Left colon (tissue), 2 donors: ENCODE measurements at regions not wholly inside any gene's neighbourhood (a gene's known extent, or its start where the extent isn't known, plus 50 kb on each side); places are given as distances from the start of the nearest gene placed in this dataset.

Experiments
- ATAC-seq: fragments of 200-7000 bp; cut with Tn5 transposase; one replicate; pipeline ENCODE4 v1.9.1; 2020; ENCODE audit warnings: mild to moderate bottlenecking, moderate library complexity
- DNase-seq, 2 donors: peaks; one replicate each; pipeline ENCODE4 v3.0.0-alpha.2; 2020
- intact Hi-C, 2 donors: fragments of 100-400 bp; cut with DNase I in 1 of 2; cut with micrococcal nuclease in 1 of 2; formaldehyde crosslinking; loops; one replicate each; pipeline versions ENCODE4 v1.11.2 to v1.14.0; 2022; cut with DNase I, micrococcal nuclease
- donor health status: DM: no; HTN: no; CAD: no.
- donor health status: DM: yes; HTN: yes; CAD: no.

DNA sequence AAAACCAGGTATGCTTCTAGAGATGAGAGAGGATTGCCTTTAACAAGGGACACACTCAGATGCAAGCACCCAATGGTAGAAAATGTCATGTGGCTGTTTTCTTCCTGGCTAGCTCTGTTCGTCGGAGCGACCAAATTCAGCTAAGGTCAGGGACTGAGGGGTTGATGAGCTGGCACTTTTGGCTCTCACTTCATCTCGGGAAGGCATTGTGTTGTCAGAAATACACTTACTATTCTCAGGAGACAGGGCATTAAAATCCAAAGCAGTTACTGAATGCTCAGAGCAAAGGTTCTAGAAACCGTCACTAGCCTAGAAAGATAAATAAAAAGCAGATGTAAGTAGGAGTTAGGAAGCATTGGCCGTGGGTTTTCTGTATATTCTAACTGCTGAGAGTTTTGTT lies 275.7 kb upstream of the SSTR1 start:
- intact Hi-C loops, result no loop called here
- no peak for ATAC-seq

DNA sequence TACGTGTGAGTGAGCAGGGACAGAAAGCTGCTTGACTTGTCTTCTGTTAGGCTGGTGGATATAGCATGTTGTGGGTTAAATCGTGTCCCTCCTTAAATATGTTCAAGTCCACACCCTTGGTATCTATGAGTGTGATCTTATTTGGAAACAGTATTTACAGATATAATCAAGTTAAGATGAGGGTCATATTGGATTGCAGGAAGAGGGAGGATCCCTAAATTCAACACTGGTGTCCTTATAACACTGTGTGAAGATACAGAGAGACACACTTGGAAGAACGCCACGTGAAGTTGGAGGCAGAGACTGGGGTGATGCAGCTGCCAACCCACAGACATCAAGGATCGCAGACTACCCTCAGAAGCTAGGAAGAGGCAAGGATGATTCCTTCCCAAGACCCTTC lies 275.2 kb upstream of the SSTR1 start:
- intact Hi-C loops, result no loop called here
- DNase-seq (no peak), ATAC-seq (no peak)

More for the DNA sequence above, 275.7 kb upstream of the SSTR1 start:
- DNase-seq, result no peak

DNA sequence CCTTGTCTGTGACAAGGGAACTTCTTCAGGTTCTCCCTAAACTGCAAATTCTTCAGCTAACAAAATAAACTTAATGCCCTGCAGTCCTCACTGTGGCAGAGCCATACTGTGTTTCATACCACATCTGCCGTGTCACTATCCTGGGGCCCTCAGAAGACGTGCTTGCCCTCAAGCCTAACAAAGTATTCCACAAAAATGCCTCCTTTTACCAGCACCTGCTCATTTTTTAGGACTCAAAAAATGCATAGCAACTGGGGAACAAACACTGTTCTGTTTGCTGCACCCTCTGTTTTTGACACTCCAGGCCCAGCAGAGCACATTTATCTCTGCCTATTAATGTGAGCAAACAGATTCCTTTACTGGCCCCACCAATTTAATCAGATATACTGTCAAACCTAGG lies 270.7 kb upstream of the SSTR1 start:
- intact Hi-C loops, result no loop called here
- DNase-seq (no peak), ATAC-seq (no peak)

DNA sequence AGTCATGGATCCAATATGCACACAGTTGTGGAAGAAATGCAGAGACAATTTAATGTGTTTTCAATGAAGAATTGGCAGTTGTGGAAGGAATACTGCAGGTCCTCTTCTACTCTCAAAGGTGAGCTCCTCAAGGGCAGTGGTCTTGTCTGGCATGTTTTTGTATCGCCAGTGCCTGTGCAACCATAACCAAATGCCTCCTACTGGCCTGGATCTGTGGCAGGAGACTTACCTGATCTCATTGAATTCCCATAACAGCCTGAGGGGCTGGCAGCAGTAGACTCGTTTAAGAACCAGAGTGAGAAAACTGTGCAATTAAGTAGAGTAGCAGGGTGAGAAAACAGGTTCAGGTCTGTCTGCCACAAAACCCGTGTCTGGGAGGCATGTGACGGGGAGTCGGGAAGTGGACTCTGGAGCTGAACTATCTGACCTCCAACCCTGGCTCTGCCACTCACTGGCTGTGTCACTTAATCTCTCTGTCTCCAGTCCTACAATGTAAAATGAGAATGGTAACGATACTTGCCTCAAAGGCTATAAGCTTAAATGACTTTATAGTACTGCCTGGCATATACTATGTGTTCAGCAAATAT lies 268.2 kb upstream of the SSTR1 start:
- DNase-seq (no peak), ATAC-seq (no peak)
- intact Hi-C loops, result no loop called here

DNA sequence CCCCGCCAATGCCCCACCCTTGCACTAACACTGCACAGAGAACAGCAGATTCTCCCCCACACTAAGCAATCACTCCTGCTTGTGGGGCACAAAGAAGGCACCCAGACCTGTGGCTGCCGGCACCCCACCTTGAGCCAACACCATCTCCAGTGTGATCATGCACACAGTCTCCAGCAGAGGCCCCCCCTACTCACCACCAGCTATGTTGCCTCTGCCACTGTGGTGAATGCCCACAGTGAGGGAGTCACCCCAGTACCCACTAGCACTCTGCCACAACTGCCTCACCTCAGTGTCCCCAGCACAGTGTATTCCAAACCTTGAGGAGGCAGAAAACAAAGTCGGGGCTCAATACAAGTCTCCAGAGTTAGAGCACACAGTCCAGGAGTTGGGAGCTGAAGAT lies 261.7 kb upstream of the SSTR1 start:
- intact Hi-C loops, result no loop called here
- ATAC-seq (no peak), DNase-seq (no peak)

DNA sequence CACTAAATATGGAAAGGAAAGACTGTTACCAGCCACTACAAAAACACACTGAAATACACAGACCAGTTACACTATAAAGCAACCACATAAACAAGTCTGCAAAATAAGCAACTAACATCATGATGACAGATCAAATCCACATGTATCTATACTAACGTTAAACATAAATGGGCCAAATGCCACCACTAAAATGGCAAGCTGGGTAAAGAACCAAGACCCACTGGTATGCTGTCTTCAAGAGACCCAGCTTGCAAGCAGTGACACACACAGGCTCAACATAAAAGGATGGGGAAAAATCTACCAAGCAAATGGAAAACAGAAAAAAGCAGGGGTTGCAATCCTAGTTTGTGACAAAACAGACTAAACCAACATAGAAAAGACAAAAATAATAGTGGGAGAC lies 260.9 kb upstream of the SSTR1 start:
- intact Hi-C loops, result no loop called here
- DNase-seq (no peak), ATAC-seq (no peak)

DNA sequence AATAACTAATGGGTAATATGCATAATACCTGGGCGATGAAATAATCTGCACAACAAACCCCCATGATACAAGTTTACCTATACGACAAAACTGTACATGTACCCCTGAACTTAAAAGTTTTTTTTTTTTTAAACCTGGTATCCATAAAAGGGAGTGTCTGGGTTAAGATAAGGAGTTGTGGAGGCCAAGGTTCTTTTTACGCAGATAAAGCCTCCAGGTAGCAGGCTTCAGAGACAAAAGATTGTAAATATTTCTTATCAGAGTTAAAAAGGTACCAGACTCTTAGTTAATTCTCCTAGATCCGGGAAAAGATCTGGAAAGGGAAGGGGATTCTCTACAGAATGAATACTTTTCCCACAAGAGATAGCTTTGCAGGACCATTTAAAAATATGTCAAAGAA lies 259.4 kb upstream of the SSTR1 start:
- intact Hi-C loops, result no loop called here
- DNase-seq (no peak), ATAC-seq (no peak)

DNA sequence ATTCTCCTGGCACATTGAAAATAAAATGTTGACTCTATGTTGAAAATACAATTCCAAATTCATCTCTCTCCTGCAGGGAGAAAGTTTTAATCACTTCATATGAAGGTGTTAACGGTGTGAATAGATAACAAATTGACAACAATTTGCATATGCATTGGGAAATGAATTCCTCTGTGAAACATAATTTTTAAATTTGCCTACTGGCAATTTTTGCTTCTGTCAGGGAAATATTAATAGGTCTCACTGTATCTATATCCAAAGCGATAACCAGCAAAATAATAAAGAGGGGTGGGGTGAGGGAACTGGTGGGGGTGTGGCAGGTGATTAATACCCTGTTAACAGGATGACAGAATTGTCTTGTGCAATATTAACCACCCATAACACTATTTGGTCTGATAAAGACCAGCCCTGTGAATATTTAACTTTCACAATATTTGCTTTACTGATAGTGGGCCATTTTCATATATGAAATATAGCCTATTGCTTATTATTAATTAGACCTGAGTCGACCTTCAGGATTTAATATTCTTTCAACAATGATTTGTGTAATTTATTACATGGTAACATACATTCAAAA lies 239.0 kb upstream of the SSTR1 start:
- intact Hi-C loops, result no loop called here
- DNase-seq (no peak), ATAC-seq (no peak)

DNA sequence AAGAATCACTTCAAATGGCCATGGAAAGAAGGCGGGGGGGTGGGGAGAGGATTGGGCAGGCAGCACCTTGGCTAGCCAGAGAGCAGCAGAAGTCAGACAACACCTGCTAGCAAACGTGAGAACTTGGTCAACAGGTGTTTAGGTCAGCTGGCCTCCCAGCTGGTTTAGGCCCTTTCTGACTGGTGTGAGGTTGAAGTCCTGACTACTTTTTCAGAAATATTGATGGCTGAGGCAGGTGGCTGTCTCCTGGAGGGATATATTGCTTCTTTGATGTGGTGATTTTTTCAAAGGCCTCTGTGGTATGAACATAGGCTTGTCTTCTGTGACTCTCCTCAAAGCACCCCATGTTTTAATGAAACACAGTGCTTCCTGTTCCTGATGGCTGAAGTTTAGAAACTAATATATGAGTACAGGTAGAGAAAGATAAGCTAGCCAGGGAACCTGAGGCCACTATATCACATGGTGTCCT lies 238.2 kb upstream of the SSTR1 start:
- no peak for ATAC-seq
- intact Hi-C loops, result no loop called here
- no peak for DNase-seq

DNA sequence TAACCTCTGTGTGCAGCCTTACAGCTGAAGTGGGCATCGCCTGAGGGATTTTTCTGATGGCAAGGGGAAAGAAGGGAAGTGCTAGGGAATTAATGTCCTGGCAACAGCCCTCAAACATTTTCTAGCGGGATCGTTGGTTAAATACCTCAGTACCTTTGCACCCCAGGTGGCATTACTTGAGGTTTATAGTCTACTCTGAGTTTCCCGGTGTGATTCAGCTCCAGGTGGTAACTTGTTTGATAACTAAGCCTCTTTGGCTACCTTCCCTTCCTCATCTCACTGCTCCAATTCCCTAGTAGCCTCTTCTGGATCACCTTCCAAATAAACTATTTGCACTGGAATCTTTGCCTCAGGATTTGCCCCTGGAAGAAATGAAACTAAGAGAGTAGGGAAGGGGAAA lies 237.0 kb upstream of the SSTR1 start:
- intact Hi-C loops, result no loop called here
- DNase-seq (no peak), ATAC-seq (no peak)

DNA sequence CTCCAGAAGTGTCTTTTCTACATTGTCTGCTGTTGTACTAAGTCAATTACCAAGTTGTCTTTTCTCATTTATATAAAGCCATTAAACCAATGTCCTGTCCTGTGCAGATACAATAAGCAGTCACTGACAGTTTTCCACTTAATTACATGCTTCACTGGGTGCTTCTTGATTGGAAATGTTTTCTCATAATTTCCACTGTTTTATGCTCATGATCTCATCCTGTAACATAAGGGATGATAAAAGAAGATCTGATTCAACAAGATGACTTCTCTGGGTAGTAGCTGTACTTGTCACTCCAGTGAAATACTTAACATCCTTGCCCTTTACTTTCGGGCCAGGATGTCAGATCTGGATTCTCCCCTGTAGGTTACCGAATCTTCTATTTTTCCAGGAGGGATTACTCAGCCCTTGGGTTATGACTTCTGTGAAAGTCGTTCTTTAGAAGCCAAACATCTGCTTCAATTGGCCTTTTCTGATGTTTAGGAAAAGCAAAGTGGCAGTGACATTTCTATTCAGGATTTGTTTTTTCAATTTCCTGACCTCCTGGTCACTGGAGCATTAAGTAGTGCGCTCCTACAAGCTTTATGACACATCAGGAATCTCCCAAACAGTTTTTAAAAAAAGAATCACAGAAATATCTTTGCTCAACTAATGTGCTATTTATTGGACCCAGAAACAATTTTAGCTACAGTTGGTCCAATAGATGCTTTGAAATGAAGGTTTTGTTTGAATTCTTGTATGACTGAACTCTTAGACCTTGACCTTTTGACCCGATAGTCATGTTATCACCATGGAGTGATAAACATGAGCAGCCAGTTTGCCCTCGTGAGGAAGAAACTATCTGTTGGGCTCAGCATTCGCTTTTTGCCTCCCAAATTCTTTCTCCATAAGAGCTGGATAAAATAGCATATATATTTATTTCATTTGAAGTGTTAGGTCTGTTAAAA lies 234.5 kb upstream of the SSTR1 start:
- ATAC-seq (no peak), DNase-seq (no peak)
- intact Hi-C loops, result no loop called here

DNA sequence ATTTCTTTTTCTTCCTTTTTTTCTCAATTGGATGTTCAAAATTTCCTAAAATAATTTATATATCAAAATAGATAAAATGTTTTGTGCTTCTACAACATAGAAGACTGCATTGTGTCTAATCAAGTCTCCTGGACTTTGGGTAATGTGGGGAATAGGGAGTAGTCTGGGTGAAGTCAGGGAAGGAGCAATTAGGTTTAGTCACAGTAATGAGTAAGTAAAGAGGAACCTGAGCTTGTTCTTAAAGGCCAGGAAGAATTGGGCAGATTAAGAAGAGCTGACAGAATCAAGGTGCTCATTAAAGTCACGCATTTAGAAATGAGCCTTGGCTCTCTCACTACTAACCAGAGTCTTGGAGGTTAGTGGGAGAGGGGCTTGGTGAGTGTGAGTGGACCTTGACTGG lies 233.3 kb upstream of the SSTR1 start:
- intact Hi-C loops, result no loop called here
- DNase-seq (no peak), ATAC-seq (no peak)

DNA sequence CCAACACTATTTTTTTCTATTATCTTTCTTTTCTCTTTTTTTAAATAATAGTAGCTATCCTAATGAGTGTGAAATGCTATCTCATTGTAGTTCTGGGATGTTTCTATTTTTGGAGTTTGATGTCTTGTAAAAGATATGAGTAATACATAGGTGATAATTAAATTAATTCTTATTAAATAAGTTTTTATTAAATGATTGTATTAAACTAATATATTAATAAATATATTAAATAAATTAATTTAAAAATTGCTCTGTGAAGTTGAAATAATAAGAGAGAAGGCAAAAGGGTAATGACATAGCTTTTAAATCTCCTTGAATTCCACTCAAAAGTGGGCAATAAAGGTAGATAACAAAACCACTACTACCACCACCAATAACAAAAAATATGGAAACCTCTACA lies 230.2 kb upstream of the SSTR1 start:
- no peak for ATAC-seq
- intact Hi-C loops, result no loop called here
- DNase-seq, result no peak

DNA sequence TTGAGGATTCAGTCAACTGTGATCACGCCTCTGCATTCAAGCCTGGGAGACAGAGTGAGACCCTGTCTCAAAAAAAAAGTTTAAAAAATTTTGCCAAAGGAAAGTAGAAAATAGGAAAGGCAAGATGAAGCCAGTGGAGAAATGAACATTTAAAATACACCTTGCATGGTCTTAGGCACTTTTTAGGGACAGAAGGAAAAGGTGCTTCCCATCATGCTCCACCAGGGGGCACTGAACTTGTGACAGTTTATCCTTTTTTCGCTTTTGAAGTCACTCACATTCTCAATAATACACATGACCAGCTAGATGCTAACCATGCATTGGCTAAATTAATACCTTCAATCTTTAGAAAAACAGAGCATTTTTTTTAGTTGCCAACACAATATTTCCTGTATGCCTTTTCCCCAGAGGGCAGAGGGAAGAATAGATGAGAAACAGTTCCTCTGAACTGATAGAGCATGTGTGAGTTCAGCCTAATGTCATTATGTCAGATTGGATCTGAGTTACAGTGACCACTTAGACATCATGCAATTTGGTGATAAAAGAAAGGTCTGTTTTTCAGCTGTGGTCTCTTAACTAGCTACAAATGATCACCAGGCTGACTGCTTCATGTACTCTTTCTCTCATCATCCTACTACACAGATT lies 221.8 kb upstream of the SSTR1 start:
- peak; percentile 35 for ATAC-seq
- peak in 1 of 2 donors; percentile 51 for DNase-seq
- intact Hi-C loops, result no loop called here

DNA sequence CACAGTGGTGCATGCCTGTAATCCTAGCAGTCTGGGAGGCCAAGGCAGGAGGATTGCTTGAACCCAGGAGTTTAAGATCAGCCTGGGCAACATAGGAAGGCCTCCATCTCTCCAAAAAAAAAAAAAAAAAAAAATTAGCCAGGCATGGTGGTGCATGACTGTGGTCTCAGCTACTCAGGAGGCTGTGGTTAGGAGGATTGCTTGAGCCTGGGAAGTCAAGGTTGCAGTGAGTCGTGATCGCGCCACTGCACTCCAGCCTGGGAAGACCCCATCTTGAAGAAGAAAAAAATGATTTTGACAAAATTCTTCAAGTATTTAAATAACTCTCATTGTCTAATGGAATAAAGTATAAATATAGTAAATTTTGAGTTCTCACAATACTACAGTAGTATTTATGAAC lies 219.2 kb upstream of the SSTR1 start:
- ATAC-seq, result no peak
- DNase-seq, result no peak
- intact Hi-C loops, result no loop called here

DNA sequence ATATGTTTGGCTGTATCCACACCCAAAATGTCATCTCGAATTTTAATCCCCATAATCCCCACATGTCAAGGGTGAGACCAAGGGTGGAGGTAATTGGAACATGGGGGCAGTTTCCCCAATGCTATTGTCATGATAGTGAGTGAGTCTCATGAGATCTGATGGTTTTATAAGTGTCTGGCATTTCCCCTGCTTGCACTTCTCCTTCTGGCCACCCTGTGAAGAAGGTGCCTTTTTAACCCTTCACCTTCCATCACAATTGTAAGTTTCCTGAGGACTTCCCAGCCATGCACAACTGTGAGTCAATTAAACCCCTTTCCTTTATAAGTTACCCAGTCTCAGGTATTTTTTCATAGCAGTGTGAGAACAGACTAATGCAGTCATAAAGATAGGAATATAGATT lies 216.7 kb upstream of the SSTR1 start:
- intact Hi-C loops, result no loop called here
- DNase-seq, result no peak
- ATAC-seq, result no peak

DNA sequence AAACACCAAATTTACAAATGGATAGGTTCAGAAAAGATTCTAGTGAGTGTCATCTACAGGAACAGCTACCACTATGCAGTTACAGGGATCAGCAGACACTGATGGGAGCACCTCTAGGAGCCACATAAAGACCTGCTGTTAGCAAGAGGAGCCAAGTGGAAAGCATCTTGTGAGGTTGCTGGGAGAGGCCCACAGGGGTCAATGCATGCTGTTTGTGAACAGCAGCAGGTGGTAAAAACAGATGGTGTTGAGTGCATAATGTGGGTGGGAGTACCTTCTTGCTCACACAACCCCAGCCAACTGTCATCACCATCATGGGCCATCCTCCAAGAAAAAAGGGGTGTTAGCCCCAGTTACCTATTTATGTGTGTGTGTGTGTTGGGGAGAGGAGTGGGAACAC lies 215.2 kb upstream of the SSTR1 start:
- ATAC-seq, result no peak
- intact Hi-C loops, result no loop called here

DNA sequence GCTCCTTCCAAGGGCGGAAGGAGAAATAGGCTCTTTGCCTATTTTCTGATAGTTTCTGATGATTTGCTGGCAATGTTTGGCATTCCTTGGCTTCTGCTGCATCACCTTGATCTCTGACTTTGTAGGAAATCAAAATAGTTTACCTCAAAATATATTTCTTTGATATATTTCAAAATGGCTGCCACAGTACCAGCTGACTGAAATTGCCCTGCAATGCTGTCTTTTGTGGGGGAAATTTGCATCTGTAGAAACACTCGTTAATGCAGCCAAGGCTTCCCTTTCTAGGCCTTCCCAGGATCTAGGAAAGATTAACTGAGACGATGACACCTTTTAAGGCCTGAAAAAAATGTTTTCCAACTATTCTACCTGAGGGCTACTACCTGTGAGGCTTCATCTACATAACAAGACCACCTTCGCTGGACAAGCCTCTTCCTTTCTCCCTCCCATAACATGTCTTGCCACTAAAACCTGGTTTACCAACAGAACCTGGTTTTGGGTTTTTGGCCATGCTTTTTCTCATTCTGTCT lies 212.8 kb upstream of the SSTR1 start:
- no peak for ATAC-seq
- intact Hi-C loops, result no loop called here
- DNase-seq, result no peak

More for the DNA sequence above, 215.2 kb upstream of the SSTR1 start:
- DNase-seq, result no peak

DNA sequence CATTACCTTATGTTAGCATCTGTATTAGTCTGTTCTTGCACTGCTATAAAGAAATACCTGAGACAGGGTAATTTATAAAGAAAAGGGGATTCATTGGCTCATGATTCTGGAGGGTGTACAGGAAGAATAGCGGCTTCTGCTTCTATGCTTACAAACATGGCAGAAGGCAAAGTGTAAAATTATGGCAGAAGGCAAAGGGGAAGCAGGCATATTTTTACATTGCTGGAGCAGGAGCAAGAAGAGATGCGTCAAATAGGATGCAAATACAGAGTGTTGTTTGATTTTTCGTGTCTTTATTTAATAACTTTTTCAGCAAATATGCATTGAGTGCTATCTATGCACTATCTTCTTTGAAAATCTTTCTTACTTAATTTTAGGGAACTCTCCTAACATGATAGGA lies 210.7 kb upstream of the SSTR1 start:
- no peak for DNase-seq
- ATAC-seq, result no peak
- intact Hi-C loops, result no loop called here

DNA sequence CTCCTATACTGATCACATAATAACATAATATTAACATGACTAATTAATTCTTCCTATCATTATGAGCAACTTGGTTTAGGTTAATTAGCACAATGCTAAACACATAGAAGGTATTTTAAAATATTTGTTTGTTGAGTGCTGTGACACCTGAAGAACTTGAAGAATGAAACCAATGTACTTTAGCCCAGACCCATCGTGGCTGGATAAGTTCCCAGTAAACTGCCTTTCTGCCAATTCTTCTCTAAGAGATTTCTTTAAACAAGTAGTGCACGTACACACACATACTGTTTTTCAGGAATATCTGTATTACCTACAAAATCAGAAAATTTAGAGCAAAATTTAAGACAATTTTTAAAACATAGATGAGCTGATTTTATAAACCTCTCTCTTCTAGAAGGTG lies 207.4 kb upstream of the SSTR1 start:
- intact Hi-C loops, result no loop called here
- ATAC-seq, result no peak

More for the DNA sequence above, 207.4 kb upstream of the SSTR1 start:
- no peak for DNase-seq
